GM21576 (cell line): ENCODE measurements at regions not wholly inside any gene's neighbourhood (a gene's known extent, or its start where the extent isn't known, plus 50 kb on each side); places are given as distances from the start of the nearest gene placed in this dataset.

Source experiments
- ATAC-seq: cut with Tn5 transposase; IDR thresholded peaks from one replicate; pipeline ENCODE4 v1.9.1; 2021; ENCODE audit warnings: mild to moderate bottlenecking, moderate library complexity; ENCODE audit not compliant: unreplicated experiment

- ATAC-seq: no peak
These were observed 2186.3 kb upstream of the CELF4 start for GRCh38 chr18:39751921-39752320.

DNA sequence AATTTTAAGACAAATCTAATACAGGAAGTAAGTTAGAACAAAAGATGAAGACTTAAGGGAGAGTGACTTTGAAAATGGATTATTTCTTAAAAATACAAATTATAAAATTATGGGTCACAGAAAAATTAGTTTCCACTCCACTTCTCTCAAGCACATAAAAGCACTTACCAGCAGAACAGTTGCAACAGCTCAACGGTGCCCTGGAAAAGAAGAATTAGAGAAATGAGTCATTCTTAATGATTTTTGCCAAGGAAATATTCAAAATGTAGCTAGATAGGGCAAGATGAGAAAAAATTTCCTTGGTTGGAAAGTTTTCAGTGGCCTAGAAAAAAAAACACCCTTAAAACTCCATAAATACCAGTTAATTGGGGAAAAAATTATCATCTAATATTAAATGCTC lies 2185.6 kb upstream of the CELF4 start:
- ATAC-seq: no peak

GRCh38 chr18:39749154-39749553 lies 2183.6 kb upstream of the CELF4 start:
- ATAC-seq: no peak

GRCh38 chr18:39748727-39749126 lies 2183.1 kb upstream of the CELF4 start:
- ATAC-seq: no peak

GRCh38 chr18:39746201-39746600 lies 2180.6 kb upstream of the CELF4 start:
- no peak for ATAC-seq

- ATAC-seq: no peak
These were observed 2177.9 kb upstream of the CELF4 start for GRCh38 chr18:39743463-39743862.

GRCh38 chr18:39741755-39742466 lies 2176.3 kb upstream of the CELF4 start:
- no peak for ATAC-seq

DNA sequence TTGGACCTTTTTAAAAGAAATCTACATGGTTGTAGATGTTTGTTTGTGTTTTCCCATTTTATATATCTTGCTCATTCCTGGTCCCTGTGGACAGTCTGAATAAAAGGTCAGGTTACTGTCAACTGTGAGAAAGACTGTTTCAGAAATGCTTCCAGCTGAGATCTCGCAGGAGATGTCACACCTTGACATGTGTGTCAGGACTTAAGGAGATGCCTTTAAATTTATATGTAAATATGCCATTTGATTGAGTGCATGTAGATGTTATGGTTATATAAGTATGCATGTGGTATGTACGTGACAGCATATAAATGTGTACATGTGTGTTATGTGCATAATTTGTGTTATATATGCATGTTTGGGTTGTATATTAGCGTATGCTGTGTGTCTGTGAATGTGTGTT lies 2172.3 kb upstream of the CELF4 start:
- ATAC-seq: no peak

- ATAC-seq: no peak
These were observed 2167.3 kb upstream of the CELF4 start for GRCh38 chr18:39732918-39733317.

- no peak for ATAC-seq
These were observed 2165.0 kb upstream of the CELF4 start for GRCh38 chr18:39730606-39731005.

DNA sequence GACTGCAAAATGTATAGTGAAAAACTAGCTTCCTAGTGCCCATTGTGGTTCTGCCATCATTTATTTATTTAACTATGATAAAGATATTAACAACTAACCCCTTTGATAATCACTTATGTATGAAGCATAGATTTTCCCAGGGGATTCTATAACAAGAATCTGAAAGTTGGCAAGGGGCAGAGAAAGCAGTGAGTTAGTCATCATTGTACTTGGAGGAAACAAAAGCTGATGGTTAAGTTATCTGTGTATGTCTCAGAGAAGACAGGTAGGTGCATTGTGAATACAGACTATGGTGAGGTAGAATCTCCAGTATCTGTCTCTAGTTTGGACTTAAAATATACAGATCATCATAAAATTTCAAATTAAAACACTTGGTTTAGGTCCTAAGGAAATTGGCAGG lies 2159.1 kb upstream of the CELF4 start:
- no peak for ATAC-seq

DNA sequence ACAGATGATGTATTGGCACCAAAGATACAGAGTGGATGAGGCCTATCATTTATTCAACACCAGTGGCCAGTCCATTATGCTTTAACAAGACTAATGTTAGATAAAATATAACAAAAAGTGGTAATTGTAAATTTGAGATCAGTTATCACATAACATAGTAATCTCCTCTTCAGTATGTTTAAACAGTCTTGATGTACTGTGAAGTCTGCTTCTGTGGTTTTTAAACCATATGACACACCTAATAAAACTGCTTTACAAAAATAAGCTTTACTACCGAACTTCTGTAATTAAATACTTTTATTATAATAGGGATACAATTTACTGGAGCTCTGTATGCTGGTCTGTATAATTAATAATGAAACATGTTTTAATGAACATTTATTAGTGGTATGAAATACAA lies 2156.1 kb upstream of the CELF4 start:
- no peak for ATAC-seq

GRCh38 chr18:39713961-39714360 lies 2148.4 kb upstream of the CELF4 start:
- no peak for ATAC-seq

GRCh38 chr18:39711701-39712100 lies 2146.1 kb upstream of the CELF4 start:
- no peak for ATAC-seq

GRCh38 chr18:39705362-39705761 lies 2139.8 kb upstream of the CELF4 start:
- no peak for ATAC-seq

DNA sequence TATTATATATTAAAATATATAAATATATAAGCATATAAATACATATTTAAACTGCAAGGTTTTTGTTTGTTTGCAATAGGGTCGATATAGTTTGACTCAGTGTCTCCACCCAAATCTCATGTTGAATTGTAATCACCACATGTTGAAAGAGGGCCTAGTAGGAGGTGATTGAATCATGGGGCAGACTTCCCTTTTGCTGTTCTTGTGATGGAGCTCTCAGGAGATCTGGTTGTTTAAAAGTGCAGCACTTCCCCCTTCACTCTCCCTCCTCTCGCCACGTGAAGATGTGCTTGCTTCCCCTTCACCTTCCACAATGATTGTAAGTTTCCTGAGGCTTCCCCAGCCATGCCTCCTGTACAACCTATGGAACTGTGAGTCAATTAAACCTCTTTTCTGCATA lies 2137.3 kb upstream of the CELF4 start:
- no peak for ATAC-seq

GRCh38 chr18:39701839-39702238 lies 2136.2 kb upstream of the CELF4 start:
- ATAC-seq: no peak

- ATAC-seq: no peak
These were observed 2135.6 kb upstream of the CELF4 start for GRCh38 chr18:39701055-39701783.

GRCh38 chr18:39699340-39699964 lies 2133.9 kb upstream of the CELF4 start:
- ATAC-seq: no peak

DNA sequence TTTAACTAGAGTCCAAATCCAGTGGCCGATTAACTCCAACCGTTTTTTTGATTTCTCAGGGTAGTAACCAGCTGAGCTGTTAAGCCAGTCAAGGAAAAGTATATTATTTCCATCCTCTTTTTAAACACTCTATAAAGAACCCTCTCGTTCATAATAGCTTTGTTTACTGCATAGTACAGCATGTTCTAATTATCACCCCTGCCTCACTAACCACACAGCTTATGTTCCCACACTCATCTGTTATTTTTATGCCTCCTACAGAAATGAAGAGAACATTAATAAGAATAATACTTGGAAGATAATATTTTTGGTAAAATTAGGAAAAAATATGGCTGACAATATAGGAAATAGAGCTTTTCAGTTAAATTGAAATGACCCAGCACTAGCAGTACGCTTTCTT lies 2132.8 kb upstream of the CELF4 start:
- ATAC-seq: no peak

GRCh38 chr18:39693359-39693758 lies 2127.8 kb upstream of the CELF4 start:
- no peak for ATAC-seq

DNA sequence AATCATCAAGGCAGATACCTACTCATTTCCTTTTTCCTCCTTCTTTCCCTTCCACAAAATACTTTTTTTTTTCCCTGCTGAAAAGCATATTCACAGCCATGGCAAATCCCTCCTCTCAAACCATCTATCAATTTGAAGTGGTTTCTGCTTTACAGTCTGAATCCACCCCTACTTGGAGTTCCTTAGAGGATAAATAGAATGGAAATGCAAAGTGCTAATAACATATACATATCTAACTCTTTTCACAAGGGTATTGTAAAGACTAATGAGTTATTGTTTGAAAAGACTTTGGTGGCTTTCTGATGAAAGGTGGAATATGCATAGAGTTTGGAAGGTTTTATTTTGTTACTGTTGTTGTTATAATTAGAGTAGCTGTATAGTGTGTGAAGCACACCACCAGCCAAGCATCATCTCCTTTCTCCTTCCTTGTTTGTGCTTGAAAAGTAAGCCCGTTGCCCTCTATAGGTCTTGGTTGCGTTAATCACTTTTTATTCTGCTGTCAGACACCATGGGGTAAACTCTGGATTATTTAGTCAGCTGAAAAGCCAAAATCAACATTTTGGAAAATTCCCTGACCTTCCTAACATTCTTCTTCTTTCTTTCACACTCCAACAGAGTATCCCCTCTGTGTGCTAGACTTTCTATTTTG lies 2126.9 kb upstream of the CELF4 start:
- no peak for ATAC-seq
